Neural crest cell (in vitro differentiated cells): ENCODE measurements at regions not wholly inside any gene's neighbourhood (a gene's known extent, or its start where the extent isn't known, plus 50 kb on each side); places are given as distances from the start of the nearest gene placed in this dataset.

ENCODE experiments used
- DNase-seq: peaks from one replicate; pipeline ENCODE4 v3.0.0; 2021; ENCODE audit warnings: low read depth, mixed read lengths, low spot score
- H3K27ac Mint-ChIP-seq: one replicate; pipeline ENCODE4 v1.8.0; 2021; ENCODE audit warnings: mild to moderate bottlenecking, mixed read lengths; ENCODE audit not compliant: unreplicated experiment
- H3K27me3 Mint-ChIP-seq: 2 replicates; pipeline ENCODE4 v1.8.0; 2021; ENCODE audit warnings: low read depth, mild to moderate bottlenecking, mixed read lengths
- H3K36me3 Mint-ChIP-seq: 2 replicates; pipeline ENCODE4 v1.8.0; 2021; ENCODE audit warnings: low read depth, mild to moderate bottlenecking, mixed read lengths
- H3K4me1 Mint-ChIP-seq: 2 replicates; pipeline ENCODE4 v1.8.0; 2021; ENCODE audit warnings: mixed read lengths
- H3K4me3 Mint-ChIP-seq: one replicate; pipeline ENCODE4 v1.8.0; 2021; ENCODE audit warnings: mild to moderate bottlenecking, mixed read lengths
- H3K9me3 Mint-ChIP-seq: 2 replicates; pipeline ENCODE4 v1.8.0; 2021; ENCODE audit warnings: mixed read lengths
- CTCF ChIP-seq: fragments of 200-600 bp; sonication (generic); conservative IDR thresholded peaks from 2 replicates; pipeline ENCODE4 v1.5.0; 2021; ENCODE audit warnings: antibody characterized with exemption, mild to moderate bottlenecking

- H3K9me3 Mint-ChIP-seq, result no peaks in the 10 kb centered on the region
- TF ChIP-seq CTCF, result no peak
- no peak for DNase-seq
These were observed 52.2 kb upstream of the SPACA1 start for GRCh38 chr6:87995461-87995860.

DNA sequence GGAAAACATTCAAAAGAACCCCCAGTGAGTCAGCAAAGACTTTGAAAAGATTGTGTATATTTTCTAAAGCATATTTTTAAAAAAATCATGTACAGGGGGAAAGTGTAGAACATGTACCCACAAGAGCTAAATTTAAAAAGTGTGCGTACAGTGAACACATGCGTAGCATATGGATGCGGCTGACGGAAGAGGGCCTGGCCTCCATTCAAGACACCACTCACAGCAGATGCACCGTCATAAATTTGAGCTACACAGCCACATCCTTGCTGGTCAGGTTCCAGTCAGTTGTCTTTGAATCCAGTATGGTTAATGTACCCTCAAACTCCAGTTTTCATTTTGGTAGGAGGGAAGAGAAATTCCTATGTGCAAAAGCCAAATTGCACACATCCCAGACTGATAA is 54.3 kb upstream of the SPACA1 start:
- no peak overlapping the region for H3K27ac Mint-ChIP-seq
- no peaks in the 10 kb centered on the region for H3K36me3 Mint-ChIP-seq
- no peak overlapping the region for H3K4me3 Mint-ChIP-seq
- H3K4me1 Mint-ChIP-seq, result peaks cover 31% of the 10 kb centered on the region
- DNase-seq, result no peak
- no peaks in the 10 kb centered on the region for H3K27me3 Mint-ChIP-seq
- no peaks in the 10 kb centered on the region for H3K9me3 Mint-ChIP-seq
- no peak for TF ChIP-seq CTCF

More at GRCh38 chr6:87995461-87995860, 52.2 kb upstream of the SPACA1 start:
- Mint-ChIP-seq H3K4me3 (no peak overlapping the region), H3K27ac (peak overlapping the region; percentile 65), H3K4me1 (peaks cover 32% of the 10 kb centered on the region), H3K27me3 (no peaks in the 10 kb centered on the region), H3K36me3 (no peaks in the 10 kb centered on the region)

DNA sequence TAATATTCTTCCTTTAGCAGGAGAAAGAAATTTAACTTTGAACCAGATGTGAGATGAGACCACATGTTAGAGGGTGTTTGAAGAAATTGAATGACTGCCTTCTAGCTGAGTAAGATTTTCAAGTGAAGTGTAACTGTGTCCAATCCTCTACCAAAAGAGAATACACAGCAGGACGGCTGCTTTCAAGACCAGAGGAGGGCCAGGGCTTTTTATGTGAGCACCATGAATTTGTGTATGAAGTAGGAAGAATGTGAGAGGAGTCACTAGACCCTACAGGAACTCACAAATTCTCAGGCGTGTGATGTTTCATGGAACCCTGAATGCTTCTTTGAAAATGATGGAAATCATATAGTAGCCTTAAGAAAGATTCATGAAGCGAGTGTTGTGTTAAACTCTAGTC is 56.8 kb upstream of the SPACA1 start:
- Mint-ChIP-seq H3K36me3 (no peaks in the 10 kb centered on the region), H3K4me1 (peaks cover 30% of the 10 kb centered on the region), H3K4me3 (no peak overlapping the region), H3K27ac (no peak overlapping the region), H3K27me3 (no peaks in the 10 kb centered on the region), H3K9me3 (peaks cover 3% of the 10 kb centered on the region)
- DNase-seq, result no peak
- TF ChIP-seq CTCF, result no peak

DNA sequence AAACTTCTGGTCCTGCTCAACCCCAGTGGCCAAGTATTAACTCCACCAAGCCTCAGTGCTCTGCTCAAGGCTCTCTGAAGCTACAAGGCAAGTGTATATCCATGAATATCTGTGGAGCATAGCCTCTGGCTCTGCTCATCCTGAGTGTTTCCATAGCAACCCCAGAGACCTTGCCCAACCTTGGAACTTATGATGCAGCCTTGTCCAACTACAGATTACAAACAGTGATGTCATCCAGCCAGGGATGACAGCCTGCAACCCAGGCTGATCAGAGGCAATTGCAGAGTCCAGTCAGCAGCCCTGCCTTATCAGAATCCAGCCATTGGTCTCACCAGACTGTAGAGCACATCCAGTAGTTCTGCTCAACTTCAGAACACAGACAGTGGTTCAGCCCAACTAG is 65.5 kb upstream of the SPACA1 start:
- H3K4me3 Mint-ChIP-seq, result no peak overlapping the region
- H3K9me3 Mint-ChIP-seq, result peaks cover under 1% of the 10 kb centered on the region
- no peak for DNase-seq
- no peak for TF ChIP-seq CTCF
- no peaks in the 10 kb centered on the region for H3K4me1 Mint-ChIP-seq
- H3K36me3 Mint-ChIP-seq, result no peaks in the 10 kb centered on the region
- no peaks in the 10 kb centered on the region for H3K27me3 Mint-ChIP-seq
- no peak overlapping the region for H3K27ac Mint-ChIP-seq

- DNase-seq, result no peak
- Mint-ChIP-seq H3K27me3 (peaks cover 7% of the 10 kb centered on the region), H3K27ac (no peak overlapping the region), H3K36me3 (no peaks in the 10 kb centered on the region), H3K4me3 (no peak overlapping the region), H3K9me3 (no peaks in the 10 kb centered on the region), H3K4me1 (no peaks in the 10 kb centered on the region)
- no peak for TF ChIP-seq CTCF
These were observed 67.9 kb upstream of the SPACA1 start for GRCh38 chr6:87979737-87980136.

GRCh38 chr6:87976616-87977015 is 71.0 kb upstream of the SPACA1 start:
- H3K9me3 Mint-ChIP-seq, result peaks cover 6% of the 10 kb centered on the region
- peaks cover 9% of the 10 kb centered on the region for H3K27me3 Mint-ChIP-seq
- TF ChIP-seq CTCF, result no peak
- H3K27ac Mint-ChIP-seq, result no peak overlapping the region
- no peak overlapping the region for H3K4me3 Mint-ChIP-seq
- no peaks in the 10 kb centered on the region for H3K36me3 Mint-ChIP-seq
- no peak for DNase-seq
- no peaks in the 10 kb centered on the region for H3K4me1 Mint-ChIP-seq
